Smooth muscle cell (in vitro differentiated cells): ENCODE measurements at regions not wholly inside any gene's neighbourhood (a gene's known extent, or its start where the extent isn't known, plus 50 kb on each side); places are given as distances from the start of the nearest gene placed in this dataset.
A peak's percentile ranks its signal among the peaks of the same experiment; 100 is the strongest.

Source experiments
- DNase-seq: peaks from one replicate; lab custom pipeline; 2025; ENCODE audit not compliant: unreplicated experiment; lab: John Stamatoyannopoulos, UW
- H2AFZ ChIP-seq: fragments of 200-600 bp; sonication (generic); 2 replicates; pipeline ENCODE4 v1.6.0; 2016; ENCODE audit warnings: antibody characterized with exemption, low read depth, mild to moderate bottlenecking
- H3F3A ChIP-seq: fragments of 200-600 bp; sonication (generic); 2 replicates; pipeline ENCODE4 v1.6.0; 2017; ENCODE audit warnings: antibody characterized with exemption, low read depth
- H3K27ac ChIP-seq: fragments of 200-600 bp; sonication (generic); 2 replicates; pipeline ENCODE4 v1.5.1; 2016; ENCODE audit warnings: low read depth, mild to moderate bottlenecking
- H3K27me3 ChIP-seq: fragments of 200-600 bp; sonication (generic); 2 replicates; pipeline ENCODE4 v1.6.1; 2016; ENCODE audit warnings: low read depth, mild to moderate bottlenecking
- H3K36me3 ChIP-seq: fragments of 200-600 bp; sonication (generic); 2 replicates; pipeline ENCODE4 v1.5.1; 2016; ENCODE audit warnings: low read depth
- H3K4me1 ChIP-seq: fragments of 200-600 bp; sonication (generic); 2 replicates; pipeline ENCODE4 v1.5.1; 2016; ENCODE audit warnings: low read depth
- H3K4me2 ChIP-seq: fragments of 200-600 bp; sonication (generic); 2 replicates; pipeline ENCODE4 v1.6.0; 2016; ENCODE audit warnings: mild to moderate bottlenecking
- H3K4me3 ChIP-seq: fragments of 200-600 bp; sonication (generic); 2 replicates; pipeline ENCODE4 v1.5.1; 2016; ENCODE audit warnings: mild to moderate bottlenecking
- H3K79me2 ChIP-seq: fragments of 200-600 bp; sonication (generic); 2 replicates; pipeline ENCODE4 v1.6.0; 2016; ENCODE audit warnings: low read depth, mild to moderate bottlenecking
- H3K9ac ChIP-seq: fragments of 200-600 bp; sonication (generic); 2 replicates; pipeline ENCODE4 v1.6.0; 2016; ENCODE audit warnings: low read depth
- H3K9me3 ChIP-seq: fragments of 200-600 bp; sonication (generic); replicated peaks from 2 replicates; pipeline ENCODE4 v1.5.1; 2016; ENCODE audit warnings: low read depth
- H4K20me1 ChIP-seq: fragments of 200-600 bp; sonication (generic); 2 replicates; pipeline ENCODE4 v1.6.0; 2016; ENCODE audit warnings: low read depth
- CTCF ChIP-seq: fragments of 200-600 bp; sonication (generic); IDR thresholded peaks from 2 replicates; pipeline ENCODE4 v1.5.1; 2017; ENCODE audit warnings: borderline replicate concordance, mild to moderate bottlenecking, antibody characterized with exemption; ENCODE audit not compliant: insufficient read depth, poor library complexity, severe bottlenecking
- WGBS: methylation state at CpG from one replicate; pipeline ENCODE4 v1.1.7; 2016; ENCODE audit warnings: low lambda C conversion rate; 5-methylcytosine and 5-hydroxymethylcytosine counted together

GRCh38 chr12:115209230-115209629, 525.3 kb upstream of the TBX3 start:
- TF ChIP-seq CTCF, result no peak
- Histone ChIP-seq H3K27ac (no peak overlapping the region), H3K9ac (no peak overlapping the region), H3K79me2 (no peaks in the 10 kb centered on the region), H3F3A (peaks cover 65% of the 10 kb centered on the region), H2AFZ (peak overlapping the region; percentile 30), H3K36me3 (no peaks in the 10 kb centered on the region), H3K4me2 (peak overlapping the region; percentile 37), H4K20me1 (no peaks in the 10 kb centered on the region), H3K27me3 (no peaks in the 10 kb centered on the region), H3K4me1 (peaks cover 21% of the 10 kb centered on the region), H3K9me3 (no peaks in the 10 kb centered on the region), H3K4me3 (no peak overlapping the region)
- WGBS, result 6% methylated on average over 8 of the region's 8 CpGs
- DNase-seq, result no peak

DNA sequence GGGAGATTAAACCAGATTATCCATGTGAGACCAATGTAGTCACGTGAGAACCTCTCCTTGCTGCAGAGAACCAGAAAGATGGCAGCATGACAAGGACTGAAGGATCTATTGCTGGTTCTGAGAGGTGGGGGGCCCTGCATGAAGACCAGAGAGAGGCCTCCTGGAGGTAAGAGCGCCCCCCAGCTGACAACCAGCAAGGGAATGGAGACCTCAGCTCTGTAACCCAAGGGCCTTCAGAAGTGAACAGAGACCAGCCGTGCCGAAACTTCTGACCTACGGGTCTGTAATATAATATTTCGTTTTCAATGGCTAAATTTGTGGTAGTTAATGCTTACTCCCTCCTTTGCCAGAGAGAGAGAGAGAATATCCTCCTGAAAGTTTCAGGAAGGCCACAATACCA, 524.1 kb upstream of the TBX3 start:
- DNase-seq, result no peak
- no peak for TF ChIP-seq CTCF
- H3K9me3 ChIP-seq, result no peaks in the 10 kb centered on the region
- 91% methylated on average over 6 of the region's 6 CpGs for WGBS
- H2AFZ ChIP-seq, result no peak overlapping the region
- H3K79me2 ChIP-seq, result no peaks in the 10 kb centered on the region
- H3K27ac ChIP-seq, result no peak overlapping the region
- no peaks in the 10 kb centered on the region for H3K27me3 ChIP-seq
- H3K4me2 ChIP-seq, result no peak overlapping the region
- H3K9ac ChIP-seq, result no peak overlapping the region
- H3K4me3 ChIP-seq, result no peak overlapping the region
- peaks cover 70% of the 10 kb centered on the region for H3F3A ChIP-seq
- no peaks in the 10 kb centered on the region for H3K36me3 ChIP-seq
- no peaks in the 10 kb centered on the region for H4K20me1 ChIP-seq
- peaks cover 10% of the 10 kb centered on the region for H3K4me1 ChIP-seq

DNA sequence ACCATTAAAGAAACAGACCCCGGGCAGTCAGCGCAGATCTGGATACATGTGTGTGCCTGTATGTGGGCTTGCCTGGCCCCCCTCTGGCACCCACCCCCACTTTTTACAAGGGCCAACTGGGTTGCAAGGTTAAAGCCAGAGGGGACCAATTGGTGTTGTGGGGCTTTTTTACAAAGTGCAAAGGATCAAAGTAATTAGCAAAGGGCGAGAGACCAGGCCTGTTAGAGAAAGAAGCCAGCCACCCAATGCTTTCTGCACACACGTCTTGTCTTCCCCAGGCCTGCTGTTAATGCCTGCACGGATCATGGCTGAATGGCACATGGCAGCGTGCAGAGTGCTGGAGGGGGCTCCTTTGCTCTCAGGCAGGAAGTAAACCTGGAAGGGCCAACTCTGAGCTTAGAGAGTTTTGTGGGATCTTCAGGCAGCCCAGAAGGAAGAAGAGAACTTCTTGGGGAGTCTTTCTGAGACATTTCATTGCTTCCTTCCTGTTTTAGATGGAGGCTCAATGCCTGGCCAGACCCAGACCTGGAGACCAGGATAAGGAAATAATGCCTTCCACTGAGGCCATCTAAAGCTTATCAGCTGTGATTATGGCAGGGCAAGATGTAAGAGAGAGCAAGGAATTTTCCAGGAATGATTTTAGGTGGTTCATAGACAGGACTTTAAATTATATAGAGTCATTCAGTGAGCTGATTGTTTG, 523.4 kb upstream of the TBX3 start:
- Histone ChIP-seq H3K4me2 (peak overlapping the region; percentile 21), H3F3A (peaks cover 66% of the 10 kb centered on the region), H2AFZ (peak overlapping the region; percentile 10), H3K9me3 (no peaks in the 10 kb centered on the region), H3K4me3 (no peak overlapping the region), H3K79me2 (no peaks in the 10 kb centered on the region), H3K27me3 (no peaks in the 10 kb centered on the region), H3K4me1 (peaks cover 7% of the 10 kb centered on the region), H3K36me3 (no peaks in the 10 kb centered on the region), H4K20me1 (no peaks in the 10 kb centered on the region), H3K9ac (no peak overlapping the region), H3K27ac (peak overlapping the region; percentile 47)
- no peak for DNase-seq
- 19% methylated on average over 6 of the region's 6 CpGs for WGBS
- TF ChIP-seq CTCF, result no peak

- 11% methylated on average over 5 of the region's 5 CpGs for WGBS
- peak overlapping the region; percentile 47 for H3K27ac ChIP-seq
Measured at GRCh38 chr12:115206801-115207200, 522.8 kb upstream of the TBX3 start.

More at GRCh38 chr12:115206801-115207200, 522.8 kb upstream of the TBX3 start:
- Histone ChIP-seq H3K27me3 (no peaks in the 10 kb centered on the region), H4K20me1 (no peaks in the 10 kb centered on the region), H3K4me3 (no peak overlapping the region), H3K9ac (no peak overlapping the region), H3K79me2 (no peaks in the 10 kb centered on the region), H3K36me3 (no peaks in the 10 kb centered on the region), H2AFZ (peak overlapping the region; percentile 10), H3K4me2 (peak overlapping the region; percentile 21), H3K4me1 (peaks cover 7% of the 10 kb centered on the region), H3F3A (peaks cover 63% of the 10 kb centered on the region), H3K9me3 (no peaks in the 10 kb centered on the region)
- no peak for DNase-seq
- no peak for TF ChIP-seq CTCF
